ENCODE measurements at regions not wholly inside any gene's neighbourhood (a gene's known extent, or its start where the extent isn't known, plus 50 kb on each side); places are given as distances from the start of the nearest gene placed in this dataset.

GRCh38 chr6:104607501-104607900, 252.2 kb downstream of the HACE1 start:
- Histone ChIP-seq H3K9me3 (ENCODE audit: insufficient read depth, low read length) (no peaks in the 10 kb centered on the region), H3K9me2 (replicated peaks; ENCODE audit: insufficient read depth, low read length) (no peaks in the 10 kb centered on the region), H4K20me1 (ENCODE audit: low read depth, low read length) (no peaks in the 10 kb centered on the region), H3F3A (ENCODE audit: insufficient read depth) (no peaks in the 10 kb centered on the region), H3K36me3 (ENCODE audit: low read length) (no peaks in the 10 kb centered on the region), H3K27ac (ENCODE audit: low read depth, low read length) (no peak overlapping the region), H3K4me2 (ENCODE audit: low read depth, low read length, poor library complexity, severe bottlenecking) (no peak overlapping the region), H3K79me2 (ENCODE audit: insufficient read depth, low read length) (no peaks in the 10 kb centered on the region), H3K9ac (ENCODE audit: low read length) (no peak overlapping the region), H2AFZ (ENCODE audit: low read depth, low read length, severe bottlenecking) (no peak overlapping the region), H3K4me3 (ENCODE audit: insufficient read depth, low read length, poor library complexity, severe bottlenecking) (no peak overlapping the region), H3K27me3 (ENCODE audit: low read length) (no peaks in the 10 kb centered on the region; the same call in 1 of the 2 replicates)
- TF ChIP-seq CTCF (IDR thresholded peaks at IDR 0.05; ENCODE audit: insufficient read depth, low read length, poor library complexity, severe bottlenecking) (no peak), EZH2phosphoT487 (conservative IDR thresholded peaks at IDR 0.05; ENCODE audit: low read length) (no peak)

GRCh38 chr6:104606361-104606760, 253.4 kb downstream of the HACE1 start:
- Histone ChIP-seq H3K9ac (ENCODE audit: low read length) (no peak overlapping the region), H3K9me3 (ENCODE audit: insufficient read depth, low read length) (no peaks in the 10 kb centered on the region), H3K79me2 (ENCODE audit: insufficient read depth, low read length) (no peaks in the 10 kb centered on the region), H3K9me2 (replicated peaks; ENCODE audit: insufficient read depth, low read length) (no peaks in the 10 kb centered on the region), H3K4me3 (ENCODE audit: insufficient read depth, low read length, poor library complexity, severe bottlenecking) (no peak overlapping the region), H4K20me1 (ENCODE audit: low read depth, low read length) (no peaks in the 10 kb centered on the region), H3F3A (ENCODE audit: insufficient read depth) (no peaks in the 10 kb centered on the region), H3K36me3 (ENCODE audit: low read length) (no peaks in the 10 kb centered on the region), H3K27me3 (ENCODE audit: low read length) (no peaks in the 10 kb centered on the region; the same call in 1 of the 2 replicates), H3K4me2 (ENCODE audit: low read depth, low read length, poor library complexity, severe bottlenecking) (no peak overlapping the region), H2AFZ (ENCODE audit: low read depth, low read length, severe bottlenecking) (no peak overlapping the region), H3K27ac (ENCODE audit: low read depth, low read length) (no peak overlapping the region)
- no peak for TF ChIP-seq EZH2phosphoT487 (conservative IDR thresholded peaks at IDR 0.05; ENCODE audit: low read length)
- no peak for TF ChIP-seq CTCF (IDR thresholded peaks at IDR 0.05; ENCODE audit: insufficient read depth, low read length, poor library complexity, severe bottlenecking)

- no peak overlapping the region for H3K4me2 ChIP-seq (ENCODE audit: low read depth, low read length, poor library complexity, severe bottlenecking)
- H3K4me3 ChIP-seq (ENCODE audit: insufficient read depth, low read length, poor library complexity, severe bottlenecking) = no peak overlapping the region
- H4K20me1 ChIP-seq (ENCODE audit: low read depth, low read length) = no peaks in the 10 kb centered on the region
- no peaks in the 10 kb centered on the region for H3K36me3 ChIP-seq (ENCODE audit: low read length)
- TF ChIP-seq CTCF (IDR thresholded peaks at IDR 0.05; ENCODE audit: insufficient read depth, low read length, poor library complexity, severe bottlenecking) (no peak), EZH2phosphoT487 (conservative IDR thresholded peaks at IDR 0.05; ENCODE audit: low read length) (no peak)
- no peak overlapping the region for H3K27ac ChIP-seq (ENCODE audit: low read depth, low read length)
- H3K79me2 ChIP-seq (ENCODE audit: insufficient read depth, low read length) = no peaks in the 10 kb centered on the region
- H3F3A ChIP-seq (ENCODE audit: insufficient read depth) = no peaks in the 10 kb centered on the region
- no peak overlapping the region for H3K9ac ChIP-seq (ENCODE audit: low read length)
- no peaks in the 10 kb centered on the region for H3K9me2 ChIP-seq (replicated peaks; ENCODE audit: insufficient read depth, low read length)
- H3K27me3 ChIP-seq (ENCODE audit: low read length) = no peaks in the 10 kb centered on the region; the same call in 1 of the 2 replicates
- no peaks in the 10 kb centered on the region for H3K9me3 ChIP-seq (ENCODE audit: insufficient read depth, low read length)
- H2AFZ ChIP-seq (ENCODE audit: low read depth, low read length, severe bottlenecking) = no peak overlapping the region
Measured at GRCh38 chr6:104604685-104605084, 255.0 kb downstream of the HACE1 start.
